ENCODE measurements at regions not wholly inside any gene's neighbourhood (a gene's known extent, or its start where the extent isn't known, plus 50 kb on each side); places are given as distances from the start of the nearest gene placed in this dataset.
A peak's percentile ranks its signal among the peaks of the same experiment; 100 is the strongest.

GRCh38 chr4:96519291-96519690 is 679.4 kb downstream of the PDHA2 start:
- Histone ChIP-seq H4K20me1 (ENCODE audit: insufficient read depth, low read length) (no peaks in the 10 kb centered on the region), H3K9ac (ENCODE audit: low read length) (no peak overlapping the region), H3K27ac (ENCODE audit: low read depth, low read length) (no peak overlapping the region), H3K4me3 (ENCODE audit: insufficient read depth, low read depth, low read length) (no peak overlapping the region), H3K36me3 (ENCODE audit: insufficient read depth, low read length) (no peaks in the 10 kb centered on the region), H3K4me1 (ENCODE audit: insufficient read depth, low read length) (no peaks in the 10 kb centered on the region), H3K79me2 (ENCODE audit: insufficient read depth, low read length) (no peaks in the 10 kb centered on the region), H3K9me3 (ENCODE audit: insufficient read depth, low read depth, low read length) (no peaks in the 10 kb centered on the region), H3K4me2 (ENCODE audit: low read length) (no peak overlapping the region), H2AFZ (ENCODE audit: low read depth, low read length) (no peak overlapping the region), H3K27me3 (ENCODE audit: insufficient read depth, low read length) (no peaks in the 10 kb centered on the region)
- Mint-ChIP-seq H3K36me3 (ENCODE audit: low read depth, unreplicated experiment) (no peaks in the 10 kb centered on the region), H3K27me3 (ENCODE audit: low read depth, unreplicated experiment) (no peaks in the 10 kb centered on the region), H3K27ac (ENCODE audit: unreplicated experiment) (no peak overlapping the region), H3K4me3 (ENCODE audit: unreplicated experiment) (no peak overlapping the region), H3K9me3 (ENCODE audit: unreplicated experiment) (no peaks in the 10 kb centered on the region), H3K4me1 (ENCODE audit: low read depth, unreplicated experiment) (peaks cover 5% of the 10 kb centered on the region)
- peak; percentile 4 for DNase-seq (ENCODE audit: low read depth)
- no peak for FAIRE-seq
- TF ChIP-seq EZH2 (IDR thresholded peaks at IDR 0.05; ENCODE audit: insufficient read depth, low read length) (no peak), CTCF (IDR thresholded peaks at IDR 0.05; ENCODE audit: insufficient read depth, low read depth, low read length) (no peak)

GRCh38 chr4:96521046-96521536 is 681.2 kb downstream of the PDHA2 start:
- TF ChIP-seq EZH2 (IDR thresholded peaks at IDR 0.05; ENCODE audit: insufficient read depth, low read length) = no peak
- no peak for TF ChIP-seq CTCF (IDR thresholded peaks at IDR 0.05; ENCODE audit: insufficient read depth, low read depth, low read length)
- H3K4me2 ChIP-seq (ENCODE audit: low read length) = no peak overlapping the region
- H3K4me3 ChIP-seq (ENCODE audit: insufficient read depth, low read depth, low read length) = no peak overlapping the region
- no peaks in the 10 kb centered on the region for H3K9me3 ChIP-seq (ENCODE audit: insufficient read depth, low read depth, low read length)
- H3K9ac ChIP-seq (ENCODE audit: low read length) = no peak overlapping the region
- no peaks in the 10 kb centered on the region for H4K20me1 ChIP-seq (ENCODE audit: insufficient read depth, low read length)
- H3K36me3 ChIP-seq (ENCODE audit: insufficient read depth, low read length) = no peaks in the 10 kb centered on the region
- FAIRE-seq = no peak
- no peak overlapping the region for H3K27ac Mint-ChIP-seq (ENCODE audit: unreplicated experiment)
- no peaks in the 10 kb centered on the region for H3K36me3 Mint-ChIP-seq (ENCODE audit: low read depth, unreplicated experiment)
- no peaks in the 10 kb centered on the region for H3K4me1 ChIP-seq (ENCODE audit: insufficient read depth, low read length)
- no peak overlapping the region for H3K4me3 Mint-ChIP-seq (ENCODE audit: unreplicated experiment)
- no peaks in the 10 kb centered on the region for H3K79me2 ChIP-seq (ENCODE audit: insufficient read depth, low read length)
- no peak overlapping the region for H2AFZ ChIP-seq (ENCODE audit: low read depth, low read length)
- DNase-seq (ENCODE audit: low read depth) = no peak
- H3K27me3 ChIP-seq (ENCODE audit: insufficient read depth, low read length) = no peaks in the 10 kb centered on the region
- no peak overlapping the region for H3K27ac ChIP-seq (ENCODE audit: low read depth, low read length)
- H3K27me3 Mint-ChIP-seq (ENCODE audit: low read depth, unreplicated experiment) = no peaks in the 10 kb centered on the region
- peaks cover 15% of the 10 kb centered on the region for H3K4me1 Mint-ChIP-seq (ENCODE audit: low read depth, unreplicated experiment)
- no peaks in the 10 kb centered on the region for H3K9me3 Mint-ChIP-seq (ENCODE audit: unreplicated experiment)

- no peak overlapping the region for H3K4me3 ChIP-seq (ENCODE audit: insufficient read depth, low read depth, low read length)
- H3K79me2 ChIP-seq (ENCODE audit: insufficient read depth, low read length) = no peaks in the 10 kb centered on the region
- no peaks in the 10 kb centered on the region for H3K4me1 ChIP-seq (ENCODE audit: insufficient read depth, low read length)
- H4K20me1 ChIP-seq (ENCODE audit: insufficient read depth, low read length) = no peaks in the 10 kb centered on the region
- no peak for FAIRE-seq
- no peak overlapping the region for H3K27ac Mint-ChIP-seq (ENCODE audit: unreplicated experiment)
- no peak for TF ChIP-seq EZH2 (IDR thresholded peaks at IDR 0.05; ENCODE audit: insufficient read depth, low read length)
- TF ChIP-seq CTCF (IDR thresholded peaks at IDR 0.05; ENCODE audit: insufficient read depth, low read depth, low read length) = no peak
- H3K36me3 ChIP-seq (ENCODE audit: insufficient read depth, low read length) = no peaks in the 10 kb centered on the region
- no peaks in the 10 kb centered on the region for H3K27me3 Mint-ChIP-seq (ENCODE audit: low read depth, unreplicated experiment)
- no peaks in the 10 kb centered on the region for H3K9me3 ChIP-seq (ENCODE audit: insufficient read depth, low read depth, low read length)
- no peak for DNase-seq (ENCODE audit: low read depth)
- H3K36me3 Mint-ChIP-seq (ENCODE audit: low read depth, unreplicated experiment) = no peaks in the 10 kb centered on the region
- H3K9ac ChIP-seq (ENCODE audit: low read length) = no peak overlapping the region
- no peak overlapping the region for H3K4me3 Mint-ChIP-seq (ENCODE audit: unreplicated experiment)
- no peak overlapping the region for H3K4me2 ChIP-seq (ENCODE audit: low read length)
- H3K9me3 Mint-ChIP-seq (ENCODE audit: unreplicated experiment) = no peaks in the 10 kb centered on the region
- H3K27me3 ChIP-seq (ENCODE audit: insufficient read depth, low read length) = no peaks in the 10 kb centered on the region
- no peak overlapping the region for H2AFZ ChIP-seq (ENCODE audit: low read depth, low read length)
- H3K4me1 Mint-ChIP-seq (ENCODE audit: low read depth, unreplicated experiment) = peaks cover 16% of the 10 kb centered on the region
- no peak overlapping the region for H3K27ac ChIP-seq (ENCODE audit: low read depth, low read length)
Measured at GRCh38 chr4:96523611-96524010, 683.7 kb downstream of the PDHA2 start.
